ENCODE measurements at regions not wholly inside any gene's neighbourhood (a gene's known extent, or its start where the extent isn't known, plus 50 kb on each side); places are given as distances from the start of the nearest gene placed in this dataset.

DNA sequence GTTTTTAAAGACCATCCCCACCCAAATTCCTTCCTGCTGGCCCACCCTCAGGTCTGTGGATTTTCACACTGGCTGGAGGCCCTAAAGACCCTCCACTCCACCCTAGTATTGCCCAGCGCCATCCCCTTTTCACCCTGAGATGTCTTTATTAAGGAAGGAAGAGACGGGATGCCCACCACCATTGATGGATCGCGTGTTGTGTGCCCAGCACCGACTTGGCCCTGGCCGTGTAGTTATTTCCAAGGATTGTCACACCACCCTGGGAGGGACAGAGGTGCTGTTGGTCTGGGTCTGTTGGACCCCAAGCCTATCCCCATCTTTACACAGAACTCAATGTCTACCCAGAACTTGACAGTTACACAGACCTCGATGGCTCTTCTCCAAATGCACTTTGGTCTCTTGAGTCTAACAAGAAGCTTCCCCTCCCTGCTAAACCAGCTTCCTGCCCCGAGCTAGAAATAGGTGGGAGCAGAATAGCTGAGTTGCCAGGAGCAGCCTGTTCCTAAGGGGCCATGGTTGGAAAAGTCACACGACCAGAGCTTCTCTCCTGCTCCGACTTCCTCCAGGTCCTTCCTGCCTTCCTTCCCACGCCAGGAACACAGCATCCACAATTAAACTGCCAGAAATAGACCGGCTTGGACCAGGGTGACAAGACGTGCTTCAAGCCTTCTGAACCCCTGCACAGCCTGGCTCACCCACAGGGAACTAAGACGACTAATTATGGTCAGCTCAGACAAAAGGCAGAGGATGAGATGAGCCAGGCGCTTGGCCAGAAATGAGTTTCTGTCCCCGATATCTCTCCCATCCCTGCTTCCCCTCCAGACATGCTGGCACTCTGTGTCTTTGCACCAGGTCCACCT is 139.5 kb upstream of the CHST15 start:
- no peak overlapping the region for H3K27ac Mint-ChIP-seq
- H3K36me3 Mint-ChIP-seq = peaks cover 18% of the 10 kb centered on the region; the same call in 1 of the 2 replicates
- ChIA-PET CTCF (no interaction called here), POLR2A (no interaction called here)
- peaks cover 35% of the 10 kb centered on the region for H3K9me3 Mint-ChIP-seq
- TF ChIP-seq MXD4 (CRISPR knock-in tag; IDR thresholded peaks at IDR 0.05; ENCODE audit: borderline replicate concordance) (no peak), MLX (CRISPR knock-in tag; IDR thresholded peaks at IDR 0.05) (no peak), ELF4 (CRISPR knock-in tag; IDR thresholded peaks at IDR 0.05; ENCODE audit: low read depth) (no peak), ATF3 (CRISPR knock-in tag; conservative IDR thresholded peaks at IDR 0.05) (no peak), ETV6 (CRISPR knock-in tag; IDR thresholded peaks at IDR 0.05) (no peak), CREB1 (CRISPR knock-in tag; IDR thresholded peaks at IDR 0.05) (no peak), E2F4 (CRISPR knock-in tag; IDR thresholded peaks at IDR 0.05; ENCODE audit: borderline replicate concordance, low read depth) (no peak), AR (CRISPR knock-in tag; IDR thresholded peaks at IDR 0.05) (no peak), NR1H2 (CRISPR knock-in tag; IDR thresholded peaks at IDR 0.05) (no peak), MAX (CRISPR knock-in tag; IDR thresholded peaks at IDR 0.05) (no peak), JAZF1 (CRISPR knock-in tag; IDR thresholded peaks at IDR 0.05) (no peak)
- TF ChIP-seq, protein P1, sequence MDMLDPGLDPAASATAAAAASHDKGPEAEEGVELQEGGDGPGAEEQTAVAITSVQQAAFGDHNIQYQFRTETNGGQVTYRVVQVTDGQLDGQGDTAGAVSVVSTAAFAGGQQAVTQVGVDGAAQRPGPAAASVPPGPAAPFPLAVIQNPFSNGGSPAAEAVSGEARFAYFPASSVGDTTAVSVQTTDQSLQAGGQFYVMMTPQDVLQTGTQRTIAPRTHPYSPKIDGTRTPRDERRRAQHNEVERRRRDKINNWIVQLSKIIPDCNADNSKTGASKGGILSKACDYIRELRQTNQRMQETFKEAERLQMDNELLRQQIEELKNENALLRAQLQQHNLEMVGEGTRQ (CRISPR knock-in tag; IDR thresholded peaks at IDR 0.05) = no peak
- TF ChIP-seq, protein P2, sequence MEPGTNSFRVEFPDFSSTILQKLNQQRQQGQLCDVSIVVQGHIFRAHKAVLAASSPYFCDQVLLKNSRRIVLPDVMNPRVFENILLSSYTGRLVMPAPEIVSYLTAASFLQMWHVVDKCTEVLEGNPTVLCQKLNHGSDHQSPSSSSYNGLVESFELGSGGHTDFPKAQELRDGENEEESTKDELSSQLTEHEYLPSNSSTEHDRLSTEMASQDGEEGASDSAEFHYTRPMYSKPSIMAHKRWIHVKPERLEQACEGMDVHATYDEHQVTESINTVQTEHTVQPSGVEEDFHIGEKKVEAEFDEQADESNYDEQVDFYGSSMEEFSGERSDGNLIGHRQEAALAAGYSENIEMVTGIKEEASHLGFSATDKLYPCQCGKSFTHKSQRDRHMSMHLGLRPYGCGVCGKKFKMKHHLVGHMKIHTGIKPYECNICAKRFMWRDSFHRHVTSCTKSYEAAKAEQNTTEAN (CRISPR knock-in tag; IDR thresholded peaks at IDR 0.05) = no peak
- TF ChIP-seq, protein P3, sequence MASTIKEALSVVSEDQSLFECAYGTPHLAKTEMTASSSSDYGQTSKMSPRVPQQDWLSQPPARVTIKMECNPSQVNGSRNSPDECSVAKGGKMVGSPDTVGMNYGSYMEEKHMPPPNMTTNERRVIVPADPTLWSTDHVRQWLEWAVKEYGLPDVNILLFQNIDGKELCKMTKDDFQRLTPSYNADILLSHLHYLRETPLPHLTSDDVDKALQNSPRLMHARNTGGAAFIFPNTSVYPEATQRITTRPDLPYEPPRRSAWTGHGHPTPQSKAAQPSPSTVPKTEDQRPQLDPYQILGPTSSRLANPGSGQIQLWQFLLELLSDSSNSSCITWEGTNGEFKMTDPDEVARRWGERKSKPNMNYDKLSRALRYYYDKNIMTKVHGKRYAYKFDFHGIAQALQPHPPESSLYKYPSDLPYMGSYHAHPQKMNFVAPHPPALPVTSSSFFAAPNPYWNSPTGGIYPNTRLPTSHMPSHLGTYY (CRISPR knock-in tag; IDR thresholded peaks at IDR 0.05) = no peak
- TF ChIP-seq, protein P4, sequence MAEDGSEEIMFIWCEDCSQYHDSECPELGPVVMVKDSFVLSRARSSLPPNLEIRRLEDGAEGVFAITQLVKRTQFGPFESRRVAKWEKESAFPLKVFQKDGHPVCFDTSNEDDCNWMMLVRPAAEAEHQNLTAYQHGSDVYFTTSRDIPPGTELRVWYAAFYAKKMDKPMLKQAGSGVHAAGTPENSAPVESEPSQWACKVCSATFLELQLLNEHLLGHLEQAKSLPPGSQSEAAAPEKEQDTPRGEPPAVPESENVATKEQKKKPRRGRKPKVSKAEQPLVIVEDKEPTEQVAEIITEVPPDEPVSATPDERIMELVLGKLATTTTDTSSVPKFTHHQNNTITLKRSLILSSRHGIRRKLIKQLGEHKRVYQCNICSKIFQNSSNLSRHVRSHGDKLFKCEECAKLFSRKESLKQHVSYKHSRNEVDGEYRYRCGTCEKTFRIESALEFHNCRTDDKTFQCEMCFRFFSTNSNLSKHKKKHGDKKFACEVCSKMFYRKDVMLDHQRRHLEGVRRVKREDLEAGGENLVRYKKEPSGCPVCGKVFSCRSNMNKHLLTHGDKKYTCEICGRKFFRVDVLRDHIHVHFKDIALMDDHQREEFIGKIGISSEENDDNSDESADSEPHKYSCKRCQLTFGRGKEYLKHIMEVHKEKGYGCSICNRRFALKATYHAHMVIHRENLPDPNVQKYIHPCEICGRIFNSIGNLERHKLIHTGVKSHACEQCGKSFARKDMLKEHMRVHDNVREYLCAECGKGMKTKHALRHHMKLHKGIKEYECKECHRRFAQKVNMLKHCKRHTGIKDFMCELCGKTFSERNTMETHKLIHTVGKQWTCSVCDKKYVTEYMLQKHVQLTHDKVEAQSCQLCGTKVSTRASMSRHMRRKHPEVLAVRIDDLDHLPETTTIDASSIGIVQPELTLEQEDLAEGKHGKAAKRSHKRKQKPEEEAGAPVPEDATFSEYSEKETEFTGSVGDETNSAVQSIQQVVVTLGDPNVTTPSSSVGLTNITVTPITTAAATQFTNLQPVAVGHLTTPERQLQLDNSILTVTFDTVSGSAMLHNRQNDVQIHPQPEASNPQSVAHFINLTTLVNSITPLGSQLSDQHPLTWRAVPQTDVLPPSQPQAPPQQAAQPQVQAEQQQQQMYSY (CRISPR knock-in tag; IDR thresholded peaks at IDR 0.05) = no peak
- H3K4me3 Mint-ChIP-seq = no peak overlapping the region
- H3K27me3 Mint-ChIP-seq (ENCODE audit: low read depth) = no peaks in the 10 kb centered on the region
- no peak for DNase-seq (ENCODE audit: low spot score)
- H3K4me1 Mint-ChIP-seq = no peaks in the 10 kb centered on the region
- no peak for ATAC-seq

Data from WTC11 (cell line).